Heart right ventricle (tissue), 16 donors: ENCODE measurements at regions not wholly inside any gene's neighbourhood (a gene's known extent, or its start where the extent isn't known, plus 50 kb on each side); places are given as distances from the start of the nearest gene placed in this dataset.
"Not testable (repeated sequence)": the region's sequence is repeated elsewhere in the genome, so short reads cannot be mapped to it uniquely, and the experiment has no call there.

Experiments used
- ATAC-seq, 8 donors: fragments of 200-7000 bp; cut with Tn5 transposase; one replicate each; pipeline ENCODE4 v1.9.1; 2020; ENCODE audit warnings: mild to moderate bottlenecking in 8 of 8, moderate library complexity in 8 of 8, moderate number of reproducible peaks in 1 of 8
- DNase-seq, 2 donors: peaks; one replicate each; pipeline ENCODE4 v3.0.0-alpha.2; 2020
- H3K27ac ChIP-seq, 10 donors: fragments of 200-600 bp; sonication (generic) in 2 of 10; one replicate each; pipeline versions ENCODE4 v1.5.0 to v1.8.0; 2020 to 2022; ENCODE audit warnings: mild to moderate bottlenecking in 3 of 10
- H3K27me3 ChIP-seq, 7 donors: fragments of 200-600 bp; one replicate each; pipeline ENCODE4 v1.8.0; 2021 to 2022; ENCODE audit warnings: mild to moderate bottlenecking in 2 of 7
- H3K36me3 ChIP-seq, 9 donors: fragments of 200-600 bp; sonication (generic) in 1 of 9; one replicate each; pipeline versions ENCODE4 v1.5.0 to v1.8.0; 2020 to 2022; ENCODE audit warnings: mild to moderate bottlenecking in 2 of 9
- H3K4me1 ChIP-seq, 9 donors: fragments of 200-600 bp; sonication (generic) in 1 of 9; one replicate each; pipeline versions ENCODE4 v1.5.0 to v1.8.0; 2020 to 2022; ENCODE audit warnings: mild to moderate bottlenecking in 4 of 9
- H3K4me3 ChIP-seq, 10 donors: fragments of 200-600 bp; sonication (generic) in 2 of 10; one replicate each; pipeline versions ENCODE4 v1.5.0 to v1.8.0; 2020 to 2022; ENCODE audit warnings: mild to moderate bottlenecking in 7 of 10, moderate library complexity in 2 of 10
- H3K9me3 ChIP-seq, 11 donors: fragments of 200-600 bp in 10 of 11; sonication (generic) in 2 of 11; one replicate each; pipeline versions ENCODE4 v1.5.0 to v1.8.0; 2013 to 2022; ENCODE audit warnings: mild to moderate bottlenecking in 2 of 11, control low read depth in 1 of 11, moderate library complexity in 1 of 11
- WGBS, 2 donors: extraction: QIAGEN DNeasy Blood & Tissue Kit; methylation state at CpG; one replicate each; pipeline ENCODE4 v1.1.7; 2013; ENCODE audit warnings: inconsistent platforms in 1 of 2; 5-methylcytosine and 5-hydroxymethylcytosine counted together
- intact Hi-C, 10 donors: fragments of 100-400 bp; cut with DNase I; formaldehyde crosslinking; loops; one replicate each; pipeline versions ENCODE4 v1.11.1 to v1.14.2; 2022
- TF ChIP-seq, protein P1 (sequence below), 9 donors: fragments of 200-600 bp; sonication (generic) in 2 of 9; IDR thresholded peaks; one replicate each; pipeline versions ENCODE4 v1.5.0 to v1.8.0; 2021 to 2022; ENCODE audit warnings: antibody characterized with exemption in 9 of 9, mild to moderate bottlenecking in 5 of 9, moderate library complexity in 1 of 9
- donor health status: Arrhythmogenic right ventricular cardiomyopathy.
- donor health status: ischemic (EF 13 %, LVEDD 7.1; RV severe dilation, severe dysfunction).
- donor health status: healthy with polysubstance abuse.
- donor health status: DM: no; HTN: yes; CAD: no.
- donor health status: DM: no; HTN: no; CAD: no.
- donor health status: ischemic (EF 25% LVEDD 6.9; RV normal size, moderate dysfunction).
- donor health status: ischemic (EF 25% LVEDD 5.7; RV mildly dilated, moderate dysfunction).
- donor health status: healthy.
- donor health status: DM: yes; HTN: yes; CAD: no.
- donor health status: Ischemic cardiomyopathy.
- donor health status: ischemic (EF 35%, LVEDD 5.7; RV mildly dilated, moderate dysfunction).
- donor health status: nonischemic (EF 11% LVEDD 7.7; RV severe dilation, severe dysfunction).
- donor health status: DM: yes; HTN: yes; CAD: no.
- donor health status: PGD.
- donor health status: ischemic (EF 29% LVEDD 5.4; RV normal size, mild dysfunction).
- donor health status: nonischemic (EF 23%, LVEDD 6.1; RV moderate dilation, normal function).

GRCh38 chr2:144912206-144912605 lies 392.3 kb upstream of the ZEB2 start:
- peaks cover 0 to 12% (median 0%) of the 10 kb centered on the region in 11 donors for H3K9me3 ChIP-seq
- H3K36me3 ChIP-seq: no peaks in the 10 kb centered on the region
- H3K27me3 ChIP-seq: no peaks in the 10 kb centered on the region
- no peak for DNase-seq
- no peak for ATAC-seq
- TF ChIP-seq, protein P1, sequence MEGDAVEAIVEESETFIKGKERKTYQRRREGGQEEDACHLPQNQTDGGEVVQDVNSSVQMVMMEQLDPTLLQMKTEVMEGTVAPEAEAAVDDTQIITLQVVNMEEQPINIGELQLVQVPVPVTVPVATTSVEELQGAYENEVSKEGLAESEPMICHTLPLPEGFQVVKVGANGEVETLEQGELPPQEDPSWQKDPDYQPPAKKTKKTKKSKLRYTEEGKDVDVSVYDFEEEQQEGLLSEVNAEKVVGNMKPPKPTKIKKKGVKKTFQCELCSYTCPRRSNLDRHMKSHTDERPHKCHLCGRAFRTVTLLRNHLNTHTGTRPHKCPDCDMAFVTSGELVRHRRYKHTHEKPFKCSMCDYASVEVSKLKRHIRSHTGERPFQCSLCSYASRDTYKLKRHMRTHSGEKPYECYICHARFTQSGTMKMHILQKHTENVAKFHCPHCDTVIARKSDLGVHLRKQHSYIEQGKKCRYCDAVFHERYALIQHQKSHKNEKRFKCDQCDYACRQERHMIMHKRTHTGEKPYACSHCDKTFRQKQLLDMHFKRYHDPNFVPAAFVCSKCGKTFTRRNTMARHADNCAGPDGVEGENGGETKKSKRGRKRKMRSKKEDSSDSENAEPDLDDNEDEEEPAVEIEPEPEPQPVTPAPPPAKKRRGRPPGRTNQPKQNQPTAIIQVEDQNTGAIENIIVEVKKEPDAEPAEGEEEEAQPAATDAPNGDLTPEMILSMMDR (IDR thresholded peaks at IDR 0.05): no peak
- no peak overlapping the region for H3K4me3 ChIP-seq
- intact Hi-C loops: no loop called here
- H3K27ac ChIP-seq: no peak overlapping the region
- H3K4me1 ChIP-seq: no peaks in the 10 kb centered on the region
- 92 to 95% methylated on average over 2 of the region's 2 CpGs for WGBS, 2 donors

GRCh38 chr2:144905956-144906355 lies 386.0 kb upstream of the ZEB2 start:
- DNase-seq (no peak), ATAC-seq (no peak)
- H3K9me3 ChIP-seq: peaks cover 0 to 8% (median 0%) of the 10 kb centered on the region in 11 donors
- TF ChIP-seq, protein P1 (IDR thresholded peaks at IDR 0.05): no peak
- H3K4me3 ChIP-seq: no peak overlapping the region
- no peak overlapping the region for H3K27ac ChIP-seq
- intact Hi-C loops: loop anchor here in 1 of 10 donors (2.0 kb wide), 1 partner anchor 75 kb away; no protein-coding TSS in a partner anchor
- whole genome bisulfite sequencing, 2 donors: 89 to 95% methylated on average over 2 of the region's 2 CpGs
- H3K4me1 ChIP-seq: no peaks in the 10 kb centered on the region
- H3K27me3 ChIP-seq: no peaks in the 10 kb centered on the region
- H3K36me3 ChIP-seq: no peaks in the 10 kb centered on the region

DNA sequence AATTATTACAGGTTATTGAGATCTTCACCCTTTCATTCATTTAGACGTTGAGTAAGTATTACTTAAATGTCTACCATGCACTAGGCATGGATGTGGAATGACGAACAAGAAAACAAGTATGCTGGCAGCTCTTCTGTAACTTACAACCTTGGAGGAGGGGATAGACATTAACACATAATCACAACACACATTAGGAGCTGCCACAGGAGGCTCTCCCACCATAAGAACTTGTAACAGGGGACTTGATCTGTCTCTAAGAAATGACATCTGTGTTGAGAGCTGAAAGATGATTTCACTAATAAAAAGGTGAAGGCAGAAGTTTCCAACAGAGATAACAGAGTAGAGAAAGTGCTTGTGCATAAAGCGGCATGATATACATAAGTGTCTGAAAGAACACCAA lies 384.7 kb upstream of the ZEB2 start:
- Histone ChIP-seq H3K27me3 (no peaks in the 10 kb centered on the region), H3K36me3 (no peaks in the 10 kb centered on the region), H3K27ac (no peak overlapping the region), H3K9me3 (peaks cover 0 to 9% (median 0%) of the 10 kb centered on the region in 11 donors), H3K4me3 (no peak overlapping the region), H3K4me1 (no peaks in the 10 kb centered on the region)
- intact Hi-C loops: loop anchor here in 1 of 10 donors (2.0 kb wide), 1 partner anchor 76 kb away; no protein-coding TSS in a partner anchor
- no peak for DNase-seq
- no peak for ATAC-seq
- WGBS, 2 donors: 91 to 94% methylated on average over 3 of the region's 3 CpGs
- TF ChIP-seq, protein P1 (IDR thresholded peaks at IDR 0.05): no peak

- H3K36me3 ChIP-seq, intact Hi-C loops, ATAC-seq, H3K27me3 ChIP-seq, H3K27ac ChIP-seq, H3K4me3 ChIP-seq, DNase-seq, H3K9me3 ChIP-seq, H3K4me1 ChIP-seq: not testable (repeated sequence)
- 85 to 86% methylated on average over 16 to 17 of the region's 19 CpGs for WGBS, 2 donors
Observed at GRCh38 chr2:144903045-144903444, 383.1 kb upstream of the ZEB2 start.

DNA sequence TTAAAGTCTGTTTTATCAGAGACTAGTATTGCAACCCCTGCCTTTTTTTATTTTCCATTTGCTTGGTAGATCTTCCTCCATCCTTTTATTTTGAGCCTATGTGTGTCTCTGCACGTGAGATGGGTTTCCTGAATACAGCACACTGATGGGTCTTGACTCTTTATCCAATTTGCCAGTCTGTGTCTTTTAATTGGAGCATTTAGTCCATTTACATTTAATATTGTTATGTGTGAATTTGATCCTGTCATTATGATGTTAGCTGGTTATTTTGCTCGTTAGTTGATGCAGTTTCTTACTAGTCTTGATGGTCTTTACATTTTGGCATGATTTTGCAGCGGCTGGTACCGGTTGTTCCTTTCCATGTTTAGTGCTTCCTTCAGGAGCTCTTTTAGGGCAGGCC lies 381.5 kb upstream of the ZEB2 start:
- H3K27me3 ChIP-seq, H3K9me3 ChIP-seq, H3K4me3 ChIP-seq, DNase-seq, intact Hi-C loops, H3K36me3 ChIP-seq, H3K27ac ChIP-seq, ATAC-seq, H3K4me1 ChIP-seq: not testable (repeated sequence)
- WGBS, 2 donors: 59 to 79% methylated on average over 3 of the region's 4 CpGs
